Duodenal mucosa (tissue), 2 donors: ENCODE measurements at regions not wholly inside any gene's neighbourhood (a gene's known extent, or its start where the extent isn't known, plus 50 kb on each side); places are given as distances from the start of the nearest gene placed in this dataset.

ENCODE experiments used
- H3K27ac ChIP-seq: one replicate; pipeline ENCODE4 v1.7.0; 2013; ENCODE audit warnings: low read depth, low read length
- H3K27me3 ChIP-seq, 2 donors: one replicate each; pipeline ENCODE4 v1.7.0; 2013; ENCODE audit warnings: low read length in 2 of 2, control low read depth in 1 of 2; ENCODE audit not compliant: insufficient read depth in 2 of 2, control insufficient read depth in 1 of 2
- H3K36me3 ChIP-seq, 2 donors: one replicate each; pipeline ENCODE4 v1.7.0; 2013; ENCODE audit warnings: low read length in 2 of 2, control low read depth in 1 of 2; ENCODE audit not compliant: insufficient read depth in 2 of 2, control insufficient read depth in 1 of 2
- H3K4me1 ChIP-seq, 2 donors: one replicate each; pipeline ENCODE4 v1.7.0; 2013; ENCODE audit warnings: low read length in 2 of 2, control low read depth in 1 of 2; ENCODE audit not compliant: insufficient read depth in 2 of 2, control insufficient read depth in 1 of 2
- H3K4me3 ChIP-seq, 2 donors: one replicate each; pipeline ENCODE4 v1.7.0; 2013; ENCODE audit warnings: low read length in 2 of 2, low read depth in 1 of 2
- H3K9ac ChIP-seq, 2 donors: one replicate each; pipeline ENCODE4 v1.7.0; 2013; ENCODE audit warnings: low read length in 2 of 2, low read depth in 1 of 2
- H3K9me3 ChIP-seq, 2 donors: one replicate each; pipeline ENCODE4 v1.7.0; 2013; ENCODE audit warnings: low read length in 2 of 2, control low read depth in 1 of 2; ENCODE audit not compliant: control insufficient read depth in 1 of 2

DNA sequence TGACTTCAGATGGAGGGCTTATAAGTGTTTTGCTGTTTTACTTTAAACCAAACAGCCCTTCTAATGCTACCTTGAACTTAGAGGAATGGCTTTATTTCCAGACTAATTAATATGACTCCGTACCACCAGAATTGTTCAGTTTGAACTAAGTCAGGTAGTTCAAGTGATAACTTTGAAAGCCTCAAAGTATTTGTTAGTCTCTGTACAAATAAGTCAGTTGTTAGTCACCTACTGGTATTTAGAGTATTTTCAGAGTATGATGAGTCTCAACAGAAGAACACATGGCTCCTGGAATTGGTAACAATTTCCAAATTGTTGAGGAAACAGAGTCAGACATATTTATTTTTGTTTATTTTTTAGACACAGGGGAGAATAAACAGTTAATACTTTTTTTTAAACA is 381.8 kb upstream of the NRXN1 start:
- no peak overlapping the region for H3K9ac ChIP-seq
- no peak overlapping the region for H3K4me3 ChIP-seq
- H3K4me1 ChIP-seq: no peaks in the 10 kb centered on the region
- H3K27ac ChIP-seq: no peak overlapping the region
- H3K27me3 ChIP-seq: no peaks in the 10 kb centered on the region
- no peaks in the 10 kb centered on the region for H3K9me3 ChIP-seq
- H3K36me3 ChIP-seq: no peaks in the 10 kb centered on the region

DNA sequence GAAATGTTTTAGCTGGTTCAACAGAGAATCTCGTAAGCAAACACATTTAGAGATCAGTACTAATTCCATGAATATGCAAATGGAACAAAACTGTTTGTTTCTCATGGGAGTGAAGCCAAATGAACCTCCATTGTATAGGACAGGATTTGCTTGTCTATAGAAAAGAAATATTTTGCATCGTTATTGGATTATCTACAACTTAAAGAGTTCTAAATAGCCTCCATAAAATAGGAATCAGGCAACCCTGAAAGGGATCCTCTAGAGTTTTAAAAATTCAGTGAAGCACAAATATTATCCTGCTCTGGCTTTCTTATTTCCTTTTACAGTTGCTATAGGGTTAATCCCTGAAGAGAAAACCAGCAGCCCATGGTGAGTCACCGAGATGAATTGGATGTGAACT is 378.4 kb upstream of the NRXN1 start:
- Histone ChIP-seq H3K36me3 (no peaks in the 10 kb centered on the region), H3K27ac (no peak overlapping the region), H3K4me3 (no peak overlapping the region), H3K27me3 (no peaks in the 10 kb centered on the region), H3K9me3 (peaks cover 0 to 3% of the 10 kb centered on the region in 2 donors), H3K4me1 (no peaks in the 10 kb centered on the region), H3K9ac (no peak overlapping the region)

DNA sequence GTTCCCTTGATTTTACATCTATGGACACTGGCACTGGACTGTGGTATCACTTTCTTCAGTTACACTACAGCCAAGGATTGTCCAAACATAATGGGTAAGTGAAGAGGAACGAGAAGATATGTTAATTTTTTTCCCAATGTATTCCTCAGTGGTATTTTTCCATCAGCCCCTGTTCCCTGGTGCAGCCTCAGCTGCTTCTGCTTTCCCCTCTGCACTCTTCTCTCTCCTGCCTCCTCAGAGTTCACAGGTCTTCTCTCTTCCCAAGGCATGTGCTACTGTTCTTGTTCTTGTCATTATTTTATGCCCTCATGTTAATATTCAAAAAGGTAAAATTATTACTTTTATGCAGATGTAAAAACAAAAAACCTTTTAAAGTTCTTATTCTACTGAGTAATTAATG is 378.0 kb upstream of the NRXN1 start:
- Histone ChIP-seq H3K36me3 (no peaks in the 10 kb centered on the region), H3K9me3 (peaks cover 0 to 3% of the 10 kb centered on the region in 2 donors), H3K27me3 (no peaks in the 10 kb centered on the region), H3K27ac (no peak overlapping the region), H3K9ac (no peak overlapping the region), H3K4me3 (no peak overlapping the region), H3K4me1 (no peaks in the 10 kb centered on the region)

DNA sequence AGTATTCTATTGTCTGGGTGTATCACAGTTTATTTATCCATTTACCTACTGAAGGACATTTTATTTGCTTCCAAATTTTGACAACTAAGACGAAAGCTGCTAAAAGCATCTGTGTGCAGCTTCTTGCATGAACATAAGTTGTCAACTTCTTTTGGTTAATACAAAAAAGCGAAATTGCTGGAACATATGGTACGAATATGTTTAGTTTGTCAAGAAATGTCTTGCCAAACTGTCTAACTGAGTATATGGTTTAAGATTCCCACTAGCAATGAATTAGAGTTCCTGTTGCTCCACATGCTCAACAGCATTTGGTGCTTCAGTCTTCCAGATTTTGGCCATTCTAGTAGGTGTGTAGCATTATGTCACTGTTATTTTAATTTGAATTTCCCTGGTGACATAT is 372.3 kb upstream of the NRXN1 start:
- H3K9me3 ChIP-seq: peaks cover 3 to 5% of the 10 kb centered on the region in 2 donors
- no peaks in the 10 kb centered on the region for H3K4me1 ChIP-seq
- H3K4me3 ChIP-seq: no peak overlapping the region
- H3K9ac ChIP-seq: no peak overlapping the region
- no peaks in the 10 kb centered on the region for H3K36me3 ChIP-seq
- no peak overlapping the region for H3K27ac ChIP-seq
- H3K27me3 ChIP-seq: no peaks in the 10 kb centered on the region

DNA sequence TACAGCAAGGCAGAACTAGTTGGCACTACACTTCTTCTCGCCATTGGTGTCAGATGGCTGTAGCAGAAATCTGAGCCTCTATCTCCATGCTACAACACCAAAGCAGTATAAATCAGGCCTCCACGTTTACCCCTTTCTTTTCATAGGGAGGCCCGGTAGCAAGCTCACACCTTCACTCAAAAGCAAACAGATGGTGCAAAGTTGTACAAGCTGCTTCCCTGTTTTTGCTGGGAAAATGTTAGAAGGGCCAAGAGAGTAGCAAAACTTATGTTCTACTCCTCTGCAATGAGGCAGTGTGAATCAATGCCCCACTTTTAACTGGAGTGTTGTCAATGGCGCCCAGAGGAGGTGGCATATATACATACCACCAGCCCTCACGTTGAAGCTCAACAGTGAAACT is 369.6 kb upstream of the NRXN1 start:
- H3K4me1 ChIP-seq: no peaks in the 10 kb centered on the region
- H3K36me3 ChIP-seq: no peaks in the 10 kb centered on the region
- H3K9me3 ChIP-seq: peaks cover 0 to 5% of the 10 kb centered on the region in 2 donors
- no peak overlapping the region for H3K9ac ChIP-seq
- no peaks in the 10 kb centered on the region for H3K27me3 ChIP-seq
- no peak overlapping the region for H3K27ac ChIP-seq
- H3K4me3 ChIP-seq: no peak overlapping the region

DNA sequence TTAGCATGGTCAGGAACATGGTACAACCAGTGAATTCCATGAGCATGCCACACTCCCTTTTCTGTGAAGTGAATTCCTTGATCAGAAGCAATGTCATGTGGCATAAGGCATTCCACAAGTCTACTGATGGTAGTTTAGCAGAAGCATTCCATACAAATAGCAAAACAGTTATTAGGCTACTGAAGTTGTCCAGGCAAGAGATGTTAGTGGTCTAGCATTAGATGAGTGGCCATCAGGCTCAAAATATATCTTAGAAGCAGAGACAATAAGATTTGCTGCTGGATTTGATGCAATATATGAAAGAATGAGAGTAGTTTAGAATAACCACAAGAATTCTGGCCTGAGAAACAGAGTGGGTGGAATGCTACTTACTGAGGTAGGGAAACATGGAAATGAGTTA is 355.3 kb upstream of the NRXN1 start:
- Histone ChIP-seq H3K4me1 (no peaks in the 10 kb centered on the region), H3K9ac (no peak overlapping the region), H3K4me3 (no peak overlapping the region), H3K27ac (no peak overlapping the region), H3K9me3 (peaks cover 13 to 14% of the 10 kb centered on the region in 2 donors), H3K36me3 (no peaks in the 10 kb centered on the region), H3K27me3 (no peaks in the 10 kb centered on the region)

DNA sequence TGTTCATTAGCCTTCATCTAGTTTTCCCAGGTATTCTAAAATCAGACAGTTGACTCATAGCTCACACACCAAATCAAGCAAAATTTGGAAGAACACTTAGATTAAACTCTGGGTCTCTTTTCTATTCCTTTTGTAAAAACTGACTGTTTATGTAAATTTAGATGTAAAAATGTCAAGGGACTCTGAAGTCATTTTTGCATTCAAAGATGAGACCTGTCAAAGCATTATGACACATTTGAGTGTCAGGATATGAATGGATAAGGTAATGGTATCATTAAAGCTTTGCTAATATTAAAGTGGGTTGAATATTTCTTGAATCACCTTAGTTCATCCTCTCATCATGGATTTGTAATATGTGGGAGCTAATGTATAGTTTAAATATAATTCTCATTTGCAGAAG is 348.1 kb upstream of the NRXN1 start:
- no peak overlapping the region for H3K9ac ChIP-seq
- no peaks in the 10 kb centered on the region for H3K4me1 ChIP-seq
- H3K27me3 ChIP-seq: no peaks in the 10 kb centered on the region
- H3K27ac ChIP-seq: no peak overlapping the region
- no peak overlapping the region for H3K4me3 ChIP-seq
- peaks cover 3 to 9% of the 10 kb centered on the region in 2 donors for H3K9me3 ChIP-seq
- no peaks in the 10 kb centered on the region for H3K36me3 ChIP-seq

DNA sequence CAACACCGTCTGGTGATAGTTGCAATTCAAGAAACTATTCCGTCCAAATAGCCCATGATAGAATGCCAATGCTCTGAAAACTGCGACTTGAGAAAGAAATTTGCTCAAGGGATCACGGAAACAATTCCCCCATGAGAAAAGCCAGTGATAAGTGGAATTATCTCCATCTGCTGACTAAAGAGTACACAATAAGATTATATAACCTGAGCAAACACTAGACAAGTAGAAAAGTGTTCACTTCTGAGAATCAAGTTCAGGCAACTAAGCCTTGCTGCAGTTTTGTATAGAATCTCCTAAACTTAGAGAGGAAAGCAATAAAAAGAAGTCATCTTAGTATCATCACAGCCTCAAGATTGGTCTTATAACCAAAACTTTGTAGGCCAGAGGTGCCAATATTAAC is 336.3 kb upstream of the NRXN1 start:
- H3K9ac ChIP-seq: no peak overlapping the region
- no peaks in the 10 kb centered on the region for H3K36me3 ChIP-seq
- H3K27ac ChIP-seq: no peak overlapping the region
- peaks cover 0 to 3% of the 10 kb centered on the region in 2 donors for H3K9me3 ChIP-seq
- H3K4me3 ChIP-seq: no peak overlapping the region
- no peaks in the 10 kb centered on the region for H3K27me3 ChIP-seq
- H3K4me1 ChIP-seq: no peaks in the 10 kb centered on the region

DNA sequence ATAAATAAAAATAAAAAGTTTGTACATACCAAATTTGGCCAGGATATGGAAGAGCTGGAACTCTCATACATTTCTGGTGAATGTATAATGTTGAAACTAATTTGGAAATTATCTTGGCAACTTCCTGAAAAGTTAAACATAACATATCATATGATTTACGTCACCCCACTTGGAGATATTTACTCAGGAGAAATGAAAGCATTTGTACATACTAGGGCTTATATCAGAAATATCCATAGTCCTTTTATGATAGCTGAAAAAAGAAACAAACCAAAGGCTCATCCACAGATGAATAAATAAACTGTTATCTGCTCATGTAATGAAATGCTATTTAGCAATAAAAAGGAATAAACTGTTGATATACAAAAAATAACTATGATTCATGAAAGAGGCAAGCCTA is 318.2 kb upstream of the NRXN1 start:
- no peaks in the 10 kb centered on the region for H3K27me3 ChIP-seq
- H3K4me1 ChIP-seq: no peaks in the 10 kb centered on the region
- H3K9me3 ChIP-seq: no peaks in the 10 kb centered on the region
- H3K9ac ChIP-seq: no peak overlapping the region
- H3K36me3 ChIP-seq: no peaks in the 10 kb centered on the region
- H3K27ac ChIP-seq: no peak overlapping the region
- H3K4me3 ChIP-seq: no peak overlapping the region

DNA sequence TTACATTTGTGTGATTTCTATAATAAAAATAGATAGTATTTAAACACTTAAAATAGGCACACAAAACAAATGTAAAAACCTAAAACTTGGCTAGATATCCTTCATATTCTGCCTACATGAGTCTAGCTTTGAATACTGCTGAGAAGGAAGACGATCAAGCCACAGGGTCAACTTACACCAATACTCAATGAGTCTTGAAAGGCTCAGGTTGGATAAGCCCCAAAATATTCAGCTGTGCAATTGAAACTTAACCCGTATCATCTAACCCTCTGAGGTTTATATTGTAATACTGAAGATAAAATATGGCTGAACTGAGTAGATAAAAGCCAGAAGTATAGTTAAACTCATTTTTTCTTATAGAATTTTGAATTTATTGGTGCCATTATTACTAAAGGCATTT is 313.0 kb upstream of the NRXN1 start:
- no peaks in the 10 kb centered on the region for H3K27me3 ChIP-seq
- H3K36me3 ChIP-seq: no peaks in the 10 kb centered on the region
- peaks cover 0 to 7% of the 10 kb centered on the region in 2 donors for H3K9me3 ChIP-seq
- no peak overlapping the region for H3K4me3 ChIP-seq
- no peaks in the 10 kb centered on the region for H3K4me1 ChIP-seq
- no peak overlapping the region for H3K27ac ChIP-seq
- no peak overlapping the region for H3K9ac ChIP-seq
